ENCODE measurements at regions not wholly inside any gene's neighbourhood (a gene's known extent, or its start where the extent isn't known, plus 50 kb on each side); places are given as distances from the start of the nearest gene placed in this dataset.
A peak's percentile ranks its signal among the peaks of the same experiment; 100 is the strongest.

DNA sequence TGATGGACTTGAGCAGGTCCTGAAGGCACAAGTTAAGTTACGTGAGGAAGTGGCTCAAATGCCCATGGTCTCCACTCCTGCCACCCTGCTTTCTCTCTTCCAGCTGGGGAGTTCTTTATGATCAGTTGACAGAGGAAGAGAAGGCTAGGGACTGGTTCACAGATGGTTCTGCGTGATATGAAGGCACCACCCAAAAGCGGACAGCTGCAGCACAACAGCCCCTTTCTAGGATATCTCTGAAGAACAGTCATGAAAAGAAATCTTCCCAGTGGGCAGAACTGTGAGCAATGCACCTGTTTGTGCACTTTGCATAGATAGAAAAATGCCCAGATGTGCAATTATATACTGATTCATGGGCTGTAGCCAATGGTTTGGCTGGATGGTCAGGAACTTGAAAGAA is 162.4 kb upstream of the FSCB start:
- no peak for ATAC-seq
- DNase-seq = no peak
- Histone ChIP-seq H3K4me1 (no peaks in the 10 kb centered on the region), H3K4me3 (no peak overlapping the region), H3K27me3 (no peaks in the 10 kb centered on the region), H3K9me3 (peaks cover 0 to 38% of the 10 kb centered on the region in 2 donors), H3K36me3 (no peaks in the 10 kb centered on the region), H3K27ac (no peak overlapping the region)
- intact Hi-C loops (cut with DNase I) = no loop called here
- no peak for TF ChIP-seq CTCF (IDR thresholded peaks at IDR 0.05)

GRCh38 chr14:44663136-44663535 is 156.1 kb upstream of the FSCB start:
- DNase-seq (no peak), ATAC-seq (no peak)
- Histone ChIP-seq H3K36me3 (no peaks in the 10 kb centered on the region), H3K27me3 (no peaks in the 10 kb centered on the region), H3K4me1 (peaks cover 0 to 4% of the 10 kb centered on the region in 2 donors), H3K27ac (no peak overlapping the region), H3K9me3 (peaks cover 0 to 4% of the 10 kb centered on the region in 2 donors), H3K4me3 (no peak overlapping the region)
- no peak for TF ChIP-seq CTCF (IDR thresholded peaks at IDR 0.05)
- intact Hi-C loops (cut with DNase I) = no loop called here

- Histone ChIP-seq H3K4me3 (no peak overlapping the region), H3K27ac (no peak overlapping the region), H3K4me1 (peaks cover 0 to 4% of the 10 kb centered on the region in 2 donors), H3K27me3 (no peaks in the 10 kb centered on the region), H3K9me3 (peaks cover 0 to 3% of the 10 kb centered on the region in 2 donors), H3K36me3 (no peaks in the 10 kb centered on the region)
- DNase-seq (no peak), ATAC-seq (peak; percentile 54)
- no peak for TF ChIP-seq CTCF (IDR thresholded peaks at IDR 0.05)
- intact Hi-C loops (cut with DNase I) = no loop called here
These were observed 155.3 kb upstream of the FSCB start for GRCh38 chr14:44662250-44662891.

GRCh38 chr14:44658389-44658696 is 151.3 kb upstream of the FSCB start:
- intact Hi-C loops (cut with DNase I) = no loop called here
- Histone ChIP-seq H3K27me3 (no peaks in the 10 kb centered on the region), H3K27ac (no peak overlapping the region), H3K9me3 (no peaks in the 10 kb centered on the region), H3K4me3 (no peak overlapping the region), H3K36me3 (no peaks in the 10 kb centered on the region), H3K4me1 (peaks cover 0 to 4% of the 10 kb centered on the region in 2 donors)
- DNase-seq (no peak), ATAC-seq (no peak)
- no peak for TF ChIP-seq CTCF (IDR thresholded peaks at IDR 0.05)

- DNase-seq (peak in 1 of 4 donors; percentile 64), ATAC-seq (peak; percentile 70)
- no peak for TF ChIP-seq CTCF (IDR thresholded peaks at IDR 0.05)
- no peak overlapping the region for H3K4me3 ChIP-seq
- H3K36me3 ChIP-seq = no peaks in the 10 kb centered on the region
- intact Hi-C loops (cut with DNase I) = no loop called here
- H3K4me1 ChIP-seq = peaks cover 0 to 4% of the 10 kb centered on the region in 2 donors
- H3K27me3 ChIP-seq = no peaks in the 10 kb centered on the region
- H3K27ac ChIP-seq = no peak overlapping the region
- no peaks in the 10 kb centered on the region for H3K9me3 ChIP-seq
These were observed 150.8 kb upstream of the FSCB start for GRCh38 chr14:44657696-44658388.
